ENCODE measurements at regions not wholly inside any gene's neighbourhood (a gene's known extent, or its start where the extent isn't known, plus 50 kb on each side); places are given as distances from the start of the nearest gene placed in this dataset.

GRCh38 chr12:46461459-46461858, 88.9 kb upstream of the SLC38A2 start:
- no peak for DNase-seq

- DNase-seq = no peak
Measured at GRCh38 chr12:46460682-46461210, 88.2 kb upstream of the SLC38A2 start.

GRCh38 chr12:46459861-46460545, 87.4 kb upstream of the SLC38A2 start:
- no peak for DNase-seq

- no peak for DNase-seq
Measured at GRCh38 chr12:46459111-46459510, 86.5 kb upstream of the SLC38A2 start.

GRCh38 chr12:46458500-46459102, 86.0 kb upstream of the SLC38A2 start:
- DNase-seq = no peak

GRCh38 chr12:46457958-46458357, 85.4 kb upstream of the SLC38A2 start:
- no peak for DNase-seq

- DNase-seq = no peak
Measured at GRCh38 chr12:46456356-46457334, 84.1 kb upstream of the SLC38A2 start.

GRCh38 chr12:46455648-46456352, 83.2 kb upstream of the SLC38A2 start:
- DNase-seq = no peak

- no peak for DNase-seq
Measured at GRCh38 chr12:46454981-46455380, 82.4 kb upstream of the SLC38A2 start.

GRCh38 chr12:46453428-46453827, 80.9 kb upstream of the SLC38A2 start:
- DNase-seq = no peak

- DNase-seq = no peak
Measured at GRCh38 chr12:46452776-46453175, 80.2 kb upstream of the SLC38A2 start.

- no peak for DNase-seq
Measured at GRCh38 chr12:46452061-46452615, 79.6 kb upstream of the SLC38A2 start.

- no peak for DNase-seq
Measured at GRCh38 chr12:46451276-46452021, 78.9 kb upstream of the SLC38A2 start.

- DNase-seq = no peak
Measured at GRCh38 chr12:46450279-46450748, 77.7 kb upstream of the SLC38A2 start.

GRCh38 chr12:46449856-46450255, 77.3 kb upstream of the SLC38A2 start:
- DNase-seq = no peak

GRCh38 chr12:46449316-46449715, 76.7 kb upstream of the SLC38A2 start:
- DNase-seq = no peak

GRCh38 chr12:46446645-46447044, 74.1 kb upstream of the SLC38A2 start:
- no peak for DNase-seq

- no peak for DNase-seq
Measured at GRCh38 chr12:46445551-46446235, 73.1 kb upstream of the SLC38A2 start.

- DNase-seq = no peak
Measured at GRCh38 chr12:46445093-46445492, 72.5 kb upstream of the SLC38A2 start.

- DNase-seq = no peak
Measured at GRCh38 chr12:46443594-46444263, 71.2 kb upstream of the SLC38A2 start.

Data from NCI-H774 (cell line).